Epidermal melanocyte (primary cell): ENCODE measurements at regions not wholly inside any gene's neighbourhood (a gene's known extent, or its start where the extent isn't known, plus 50 kb on each side); places are given as distances from the start of the nearest gene placed in this dataset.
"Not testable (repeated sequence)": the region's sequence is repeated elsewhere in the genome, so short reads cannot be mapped to it uniquely, and the experiment has no call there.

Experiments
- DNase-seq: peaks from one replicate; pipeline ENCODE4 v3.0.0; 2011; ENCODE audit warnings: low spot score; ENCODE audit not compliant: insufficient read length

GRCh38 chr22:27578937-27579617, 222.5 kb downstream of the MN1 start:
- DNase-seq = no peak

GRCh38 chr22:27580311-27580897, 221.2 kb downstream of the MN1 start:
- DNase-seq = no peak

- DNase-seq = no peak
These were observed 220.3 kb downstream of the MN1 start for GRCh38 chr22:27581236-27581635.

GRCh38 chr22:27581688-27582087, 219.9 kb downstream of the MN1 start:
- no peak for DNase-seq

GRCh38 chr22:27583856-27584255, 217.7 kb downstream of the MN1 start:
- DNase-seq = no peak

- DNase-seq = no peak
These were observed 216.4 kb downstream of the MN1 start for GRCh38 chr22:27585141-27585540.

- no peak for DNase-seq
These were observed 213.3 kb downstream of the MN1 start for GRCh38 chr22:27588268-27588667.

GRCh38 chr22:27588915-27589314, 212.6 kb downstream of the MN1 start:
- no peak for DNase-seq

- no peak for DNase-seq
These were observed 210.5 kb downstream of the MN1 start for GRCh38 chr22:27591060-27591459.

- DNase-seq = no peak
These were observed 208.2 kb downstream of the MN1 start for GRCh38 chr22:27593378-27593777.

- no peak for DNase-seq
These were observed 207.5 kb downstream of the MN1 start for GRCh38 chr22:27594020-27594419.

- DNase-seq = no peak
These were observed 207.0 kb downstream of the MN1 start for GRCh38 chr22:27594474-27595134.

GRCh38 chr22:27596133-27596870, 205.3 kb downstream of the MN1 start:
- no peak for DNase-seq

- no peak for DNase-seq
These were observed 203.7 kb downstream of the MN1 start for GRCh38 chr22:27597703-27598444.

- DNase-seq = no peak
These were observed 202.8 kb downstream of the MN1 start for GRCh38 chr22:27598792-27599191.

GRCh38 chr22:27601195-27601594, 200.4 kb downstream of the MN1 start:
- DNase-seq = no peak

- DNase-seq = no peak
These were observed 199.2 kb downstream of the MN1 start for GRCh38 chr22:27602390-27602789.

GRCh38 chr22:27603111-27603799, 198.3 kb downstream of the MN1 start:
- DNase-seq = no peak

GRCh38 chr22:27603800-27604144, 197.8 kb downstream of the MN1 start:
- no peak for DNase-seq

GRCh38 chr22:27605390-27605789, 196.2 kb downstream of the MN1 start:
- no peak for DNase-seq

- not testable (repeated sequence) for DNase-seq
These were observed 193.8 kb downstream of the MN1 start for GRCh38 chr22:27607750-27608149.
